ENCODE measurements at regions not wholly inside any gene's neighbourhood (a gene's known extent, or its start where the extent isn't known, plus 50 kb on each side); places are given as distances from the start of the nearest gene placed in this dataset.

- H2AFZ ChIP-seq (ENCODE audit: low read depth, low read length), result no peak overlapping the region
- no peaks in the 10 kb centered on the region for H3K27me3 Mint-ChIP-seq (ENCODE audit: low read depth, unreplicated experiment)
- H3K79me2 ChIP-seq (ENCODE audit: insufficient read depth, low read length), result no peaks in the 10 kb centered on the region
- H3K4me3 Mint-ChIP-seq (ENCODE audit: unreplicated experiment), result no peak overlapping the region
- H3K27ac Mint-ChIP-seq (ENCODE audit: unreplicated experiment), result no peak overlapping the region
- no peak overlapping the region for H3K4me3 ChIP-seq (ENCODE audit: insufficient read depth, low read depth, low read length)
- no peak overlapping the region for H3K4me2 ChIP-seq (ENCODE audit: low read length)
- H3K27ac ChIP-seq (ENCODE audit: low read depth, low read length), result no peak overlapping the region
- H3K9me3 Mint-ChIP-seq (ENCODE audit: unreplicated experiment), result peaks cover 3% of the 10 kb centered on the region
- DNase-seq (ENCODE audit: low read depth) (no peak), FAIRE-seq (no peak)
- no peaks in the 10 kb centered on the region for H3K36me3 Mint-ChIP-seq (ENCODE audit: low read depth, unreplicated experiment)
- H3K27me3 ChIP-seq (ENCODE audit: insufficient read depth, low read length), result no peaks in the 10 kb centered on the region
- peaks cover 13% of the 10 kb centered on the region for H3K4me1 Mint-ChIP-seq (ENCODE audit: low read depth, unreplicated experiment)
- H3K9ac ChIP-seq (ENCODE audit: low read length), result no peak overlapping the region
- no peaks in the 10 kb centered on the region for H3K9me3 ChIP-seq (ENCODE audit: insufficient read depth, low read depth, low read length)
- H4K20me1 ChIP-seq (ENCODE audit: insufficient read depth, low read length), result no peaks in the 10 kb centered on the region
- no peaks in the 10 kb centered on the region for H3K36me3 ChIP-seq (ENCODE audit: insufficient read depth, low read length)
- H3K4me1 ChIP-seq (ENCODE audit: insufficient read depth, low read length), result peaks cover 5% of the 10 kb centered on the region
- TF ChIP-seq, protein P1, sequence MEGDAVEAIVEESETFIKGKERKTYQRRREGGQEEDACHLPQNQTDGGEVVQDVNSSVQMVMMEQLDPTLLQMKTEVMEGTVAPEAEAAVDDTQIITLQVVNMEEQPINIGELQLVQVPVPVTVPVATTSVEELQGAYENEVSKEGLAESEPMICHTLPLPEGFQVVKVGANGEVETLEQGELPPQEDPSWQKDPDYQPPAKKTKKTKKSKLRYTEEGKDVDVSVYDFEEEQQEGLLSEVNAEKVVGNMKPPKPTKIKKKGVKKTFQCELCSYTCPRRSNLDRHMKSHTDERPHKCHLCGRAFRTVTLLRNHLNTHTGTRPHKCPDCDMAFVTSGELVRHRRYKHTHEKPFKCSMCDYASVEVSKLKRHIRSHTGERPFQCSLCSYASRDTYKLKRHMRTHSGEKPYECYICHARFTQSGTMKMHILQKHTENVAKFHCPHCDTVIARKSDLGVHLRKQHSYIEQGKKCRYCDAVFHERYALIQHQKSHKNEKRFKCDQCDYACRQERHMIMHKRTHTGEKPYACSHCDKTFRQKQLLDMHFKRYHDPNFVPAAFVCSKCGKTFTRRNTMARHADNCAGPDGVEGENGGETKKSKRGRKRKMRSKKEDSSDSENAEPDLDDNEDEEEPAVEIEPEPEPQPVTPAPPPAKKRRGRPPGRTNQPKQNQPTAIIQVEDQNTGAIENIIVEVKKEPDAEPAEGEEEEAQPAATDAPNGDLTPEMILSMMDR (IDR thresholded peaks at IDR 0.05; ENCODE audit: insufficient read depth, low read depth, low read length), result no peak
- no peak for TF ChIP-seq EZH2 (IDR thresholded peaks at IDR 0.05; ENCODE audit: insufficient read depth, low read length)
Measured at GRCh38 chr5:90141984-90142383, 267.6 kb downstream of the CETN3 start.

GRCh38 chr5:90136952-90137528, 272.5 kb downstream of the CETN3 start:
- no peaks in the 10 kb centered on the region for H3K4me1 Mint-ChIP-seq (ENCODE audit: low read depth, unreplicated experiment)
- peaks cover 3% of the 10 kb centered on the region for H3K9me3 Mint-ChIP-seq (ENCODE audit: unreplicated experiment)
- DNase-seq (ENCODE audit: low read depth) (no peak), FAIRE-seq (no peak)
- H3K9ac ChIP-seq (ENCODE audit: low read length), result no peak overlapping the region
- no peak overlapping the region for H3K4me2 ChIP-seq (ENCODE audit: low read length)
- H3K36me3 ChIP-seq (ENCODE audit: insufficient read depth, low read length), result no peaks in the 10 kb centered on the region
- H3K4me3 Mint-ChIP-seq (ENCODE audit: unreplicated experiment), result no peak overlapping the region
- H3K36me3 Mint-ChIP-seq (ENCODE audit: low read depth, unreplicated experiment), result no peaks in the 10 kb centered on the region
- H3K27ac ChIP-seq (ENCODE audit: low read depth, low read length), result no peak overlapping the region
- H3K27ac Mint-ChIP-seq (ENCODE audit: unreplicated experiment), result no peak overlapping the region
- H3K79me2 ChIP-seq (ENCODE audit: insufficient read depth, low read length), result no peaks in the 10 kb centered on the region
- no peak for TF ChIP-seq EZH2 (IDR thresholded peaks at IDR 0.05; ENCODE audit: insufficient read depth, low read length)
- TF ChIP-seq, protein P1 (IDR thresholded peaks at IDR 0.05; ENCODE audit: insufficient read depth, low read depth, low read length), result no peak
- H3K27me3 Mint-ChIP-seq (ENCODE audit: low read depth, unreplicated experiment), result no peaks in the 10 kb centered on the region
- H3K27me3 ChIP-seq (ENCODE audit: insufficient read depth, low read length), result no peaks in the 10 kb centered on the region
- no peaks in the 10 kb centered on the region for H4K20me1 ChIP-seq (ENCODE audit: insufficient read depth, low read length)
- no peaks in the 10 kb centered on the region for H3K9me3 ChIP-seq (ENCODE audit: insufficient read depth, low read depth, low read length)
- peaks cover 16% of the 10 kb centered on the region for H3K4me1 ChIP-seq (ENCODE audit: insufficient read depth, low read length)
- H3K4me3 ChIP-seq (ENCODE audit: insufficient read depth, low read depth, low read length), result no peak overlapping the region
- no peak overlapping the region for H2AFZ ChIP-seq (ENCODE audit: low read depth, low read length)

DNA sequence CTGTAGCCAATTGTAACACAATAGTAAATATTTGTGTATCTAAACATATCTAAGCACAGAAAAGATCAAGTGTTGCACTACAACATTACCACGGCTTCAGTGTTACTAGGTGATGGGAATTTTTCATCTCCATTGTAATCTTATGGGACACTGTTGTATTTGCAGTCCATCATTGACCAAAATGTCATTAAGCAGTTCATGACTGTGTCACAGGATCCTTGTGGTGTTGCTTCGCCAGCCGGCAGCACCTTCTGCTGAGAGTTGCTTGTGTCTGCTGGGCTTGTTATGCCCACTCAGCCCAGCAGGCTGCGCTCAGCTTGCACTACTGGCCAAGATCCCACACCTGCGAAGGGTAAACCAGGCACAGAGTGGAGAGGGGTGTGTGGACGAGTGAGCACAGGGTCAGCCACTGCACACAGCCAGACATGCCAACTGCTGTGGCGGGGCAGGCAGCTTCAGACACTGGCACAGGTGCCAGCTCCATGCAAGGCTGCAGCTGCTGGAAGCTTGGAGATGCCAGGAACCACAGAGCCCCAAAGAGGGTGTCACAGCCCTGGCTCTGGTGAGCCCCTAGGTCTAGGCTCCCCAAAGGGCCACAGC, 273.7 kb downstream of the CETN3 start:
- Mint-ChIP-seq H3K27me3 (ENCODE audit: low read depth, unreplicated experiment) (no peaks in the 10 kb centered on the region), H3K36me3 (ENCODE audit: low read depth, unreplicated experiment) (no peaks in the 10 kb centered on the region), H3K4me3 (ENCODE audit: unreplicated experiment) (no peak overlapping the region), H3K4me1 (ENCODE audit: low read depth, unreplicated experiment) (peaks cover 6% of the 10 kb centered on the region), H3K27ac (ENCODE audit: unreplicated experiment) (no peak overlapping the region), H3K9me3 (ENCODE audit: unreplicated experiment) (peaks cover 3% of the 10 kb centered on the region)
- Histone ChIP-seq H3K27me3 (ENCODE audit: insufficient read depth, low read length) (no peaks in the 10 kb centered on the region), H3K9me3 (ENCODE audit: insufficient read depth, low read depth, low read length) (no peaks in the 10 kb centered on the region), H3K27ac (ENCODE audit: low read depth, low read length) (no peak overlapping the region), H4K20me1 (ENCODE audit: insufficient read depth, low read length) (no peaks in the 10 kb centered on the region), H3K4me2 (ENCODE audit: low read length) (no peak overlapping the region), H3K4me3 (ENCODE audit: insufficient read depth, low read depth, low read length) (no peak overlapping the region), H3K79me2 (ENCODE audit: insufficient read depth, low read length) (no peaks in the 10 kb centered on the region), H2AFZ (ENCODE audit: low read depth, low read length) (no peak overlapping the region), H3K9ac (ENCODE audit: low read length) (no peak overlapping the region), H3K36me3 (ENCODE audit: insufficient read depth, low read length) (no peaks in the 10 kb centered on the region), H3K4me1 (ENCODE audit: insufficient read depth, low read length) (peaks cover 16% of the 10 kb centered on the region)
- DNase-seq (ENCODE audit: low read depth) (no peak), FAIRE-seq (no peak)
- no peak for TF ChIP-seq EZH2 (IDR thresholded peaks at IDR 0.05; ENCODE audit: insufficient read depth, low read length)
- TF ChIP-seq, protein P1 (IDR thresholded peaks at IDR 0.05; ENCODE audit: insufficient read depth, low read depth, low read length), result peak; percentile 7
